ENCODE measurements at regions not wholly inside any gene's neighbourhood (a gene's known extent, or its start where the extent isn't known, plus 50 kb on each side); places are given as distances from the start of the nearest gene placed in this dataset.

GRCh38 chr1:199705825-199706224, 321.7 kb upstream of the NR5A2 start:
- no peak for DNase-seq (ENCODE audit: low read depth in 4 of 4, low spot score in 2 of 4)

GRCh38 chr1:199706826-199707606, 320.5 kb upstream of the NR5A2 start:
- DNase-seq (ENCODE audit: low read depth in 4 of 4, low spot score in 2 of 4): no peak

GRCh38 chr1:199710974-199711373, 316.5 kb upstream of the NR5A2 start:
- no peak for DNase-seq (ENCODE audit: low read depth in 4 of 4, low spot score in 2 of 4)

GRCh38 chr1:199716729-199717128, 310.8 kb upstream of the NR5A2 start:
- no peak for DNase-seq (ENCODE audit: low read depth in 4 of 4, low spot score in 2 of 4)

GRCh38 chr1:199719156-199719842, 308.2 kb upstream of the NR5A2 start:
- no peak for DNase-seq (ENCODE audit: low read depth in 4 of 4, low spot score in 2 of 4)

GRCh38 chr1:199720496-199720895, 307.0 kb upstream of the NR5A2 start:
- DNase-seq (ENCODE audit: low read depth in 4 of 4, low spot score in 2 of 4): no peak

- DNase-seq (ENCODE audit: low read depth in 4 of 4, low spot score in 2 of 4): no peak
These were observed 306.5 kb upstream of the NR5A2 start for GRCh38 chr1:199721001-199721400.

- DNase-seq (ENCODE audit: low read depth in 4 of 4, low spot score in 2 of 4): no peak
These were observed 304.1 kb upstream of the NR5A2 start for GRCh38 chr1:199723250-199723956.

- DNase-seq (ENCODE audit: low read depth in 4 of 4, low spot score in 2 of 4): peak in 1 of 4 donors; percentile 8
These were observed 303.5 kb upstream of the NR5A2 start for GRCh38 chr1:199724049-199724448.

- DNase-seq (ENCODE audit: low read depth in 4 of 4, low spot score in 2 of 4): no peak
These were observed 302.4 kb upstream of the NR5A2 start for GRCh38 chr1:199725002-199725565.

GRCh38 chr1:199727682-199728081, 299.8 kb upstream of the NR5A2 start:
- DNase-seq (ENCODE audit: low read depth in 4 of 4, low spot score in 2 of 4): no peak

- no peak for DNase-seq (ENCODE audit: low read depth in 4 of 4, low spot score in 2 of 4)
These were observed 299.2 kb upstream of the NR5A2 start for GRCh38 chr1:199728345-199728744.

- no peak for DNase-seq (ENCODE audit: low read depth in 4 of 4, low spot score in 2 of 4)
These were observed 294.4 kb upstream of the NR5A2 start for GRCh38 chr1:199733125-199733524.

- DNase-seq (ENCODE audit: low read depth in 4 of 4, low spot score in 2 of 4): no peak
These were observed 293.3 kb upstream of the NR5A2 start for GRCh38 chr1:199734186-199734585.

- DNase-seq (ENCODE audit: low read depth in 4 of 4, low spot score in 2 of 4): no peak
These were observed 291.9 kb upstream of the NR5A2 start for GRCh38 chr1:199735660-199736059.

GRCh38 chr1:199736646-199737045, 290.9 kb upstream of the NR5A2 start:
- DNase-seq (ENCODE audit: low read depth in 4 of 4, low spot score in 2 of 4): no peak

GRCh38 chr1:199741586-199741985, 285.9 kb upstream of the NR5A2 start:
- no peak for DNase-seq (ENCODE audit: low read depth in 4 of 4, low spot score in 2 of 4)

- no peak for DNase-seq (ENCODE audit: low read depth in 4 of 4, low spot score in 2 of 4)
These were observed 285.0 kb upstream of the NR5A2 start for GRCh38 chr1:199742547-199742946.

GRCh38 chr1:199743227-199743626, 284.3 kb upstream of the NR5A2 start:
- no peak for DNase-seq (ENCODE audit: low read depth in 4 of 4, low spot score in 2 of 4)

- DNase-seq (ENCODE audit: low read depth in 4 of 4, low spot score in 2 of 4): no peak
These were observed 280.7 kb upstream of the NR5A2 start for GRCh38 chr1:199746666-199747384.

- peak in 1 of 4 donors; percentile 7 for DNase-seq (ENCODE audit: low read depth in 4 of 4, low spot score in 2 of 4)
These were observed 279.5 kb upstream of the NR5A2 start for GRCh38 chr1:199747984-199748383.
